ENCODE measurements at regions not wholly inside any gene's neighbourhood (a gene's known extent, or its start where the extent isn't known, plus 50 kb on each side); places are given as distances from the start of the nearest gene placed in this dataset.

DNA sequence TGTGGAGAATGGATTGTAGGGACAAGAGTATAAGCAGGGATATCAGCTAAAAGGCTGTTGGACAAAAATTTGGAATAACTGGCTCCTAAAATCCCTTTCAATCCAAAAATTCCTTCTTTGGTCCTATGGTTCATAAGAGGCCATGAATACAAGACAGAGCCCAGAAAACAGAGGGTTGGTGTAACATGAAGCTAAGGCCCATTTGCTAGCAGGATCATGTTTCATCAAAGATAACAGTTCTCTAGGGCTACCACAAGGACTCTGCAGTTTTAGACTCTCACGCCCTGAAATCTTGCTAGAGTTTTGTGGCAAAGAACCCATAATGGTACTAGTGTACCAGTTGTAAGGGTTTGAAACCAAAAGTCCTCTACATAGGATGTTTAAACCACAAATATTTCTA lies 327.8 kb upstream of the TBX18 start:
- no peak for TF ChIP-seq SUZ12 (IDR thresholded peaks at IDR 0.05; ENCODE audit: extremely low read depth, insufficient read depth, insufficient read length)
- no peak for TF ChIP-seq ZNF274 (IDR thresholded peaks at IDR 0.05; ENCODE audit: low read depth, low read length)
